Astrocyte (in vitro differentiated cells and primary cell): ENCODE measurements at regions not wholly inside any gene's neighbourhood (a gene's known extent, or its start where the extent isn't known, plus 50 kb on each side); places are given as distances from the start of the nearest gene placed in this dataset.

Source experiments
- EZH2 ChIP-seq: IDR thresholded peaks from 2 replicates; pipeline ENCODE4 v1.6.1; 2012; ENCODE audit warnings: mild to moderate bottlenecking, low read length, inconsistent platforms; ENCODE audit not compliant: insufficient read depth
- TF ChIP-seq, protein P1 (sequence below): IDR thresholded peaks from 2 replicates; pipeline ENCODE4 v1.5.1; 2011; ENCODE audit warnings: low read depth, mild to moderate bottlenecking, inconsistent platforms, low read length, moderate library complexity; ENCODE audit not compliant: insufficient read depth

DNA sequence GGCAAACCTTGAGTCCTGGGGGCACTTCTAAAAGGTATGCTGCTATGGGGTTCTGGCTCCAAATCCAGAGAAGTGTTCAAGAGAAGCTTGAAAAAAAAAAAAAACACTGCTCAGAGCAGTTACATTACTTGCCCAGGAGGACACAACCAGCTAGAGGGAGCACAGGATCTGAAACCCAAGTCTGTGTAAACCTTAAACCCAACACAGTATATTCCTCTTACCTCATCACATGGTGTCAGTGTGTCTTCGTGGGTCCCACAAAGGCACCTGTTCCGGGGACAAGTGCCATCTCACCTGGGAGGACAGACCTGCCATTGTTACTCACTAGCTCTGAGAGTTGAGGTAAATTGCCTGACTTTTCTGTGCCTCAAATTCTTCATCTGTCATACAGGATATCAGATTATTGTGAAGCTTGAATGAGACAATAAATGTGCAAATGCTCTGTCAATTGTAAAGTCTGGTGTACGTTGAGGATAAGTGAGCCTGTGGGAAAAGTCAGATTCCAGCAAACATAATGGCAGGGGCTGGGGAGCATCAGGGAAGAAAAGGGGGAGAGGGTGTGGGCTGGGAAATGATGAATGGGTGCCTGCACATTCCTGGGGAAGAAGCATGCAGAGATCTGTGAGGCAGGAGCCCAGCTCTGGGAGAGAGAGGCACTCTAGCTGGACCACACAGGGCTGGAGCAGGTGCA is 170.4 kb upstream of the ZC3H12A start:
- no peak for TF ChIP-seq EZH2
- TF ChIP-seq, protein P1, sequence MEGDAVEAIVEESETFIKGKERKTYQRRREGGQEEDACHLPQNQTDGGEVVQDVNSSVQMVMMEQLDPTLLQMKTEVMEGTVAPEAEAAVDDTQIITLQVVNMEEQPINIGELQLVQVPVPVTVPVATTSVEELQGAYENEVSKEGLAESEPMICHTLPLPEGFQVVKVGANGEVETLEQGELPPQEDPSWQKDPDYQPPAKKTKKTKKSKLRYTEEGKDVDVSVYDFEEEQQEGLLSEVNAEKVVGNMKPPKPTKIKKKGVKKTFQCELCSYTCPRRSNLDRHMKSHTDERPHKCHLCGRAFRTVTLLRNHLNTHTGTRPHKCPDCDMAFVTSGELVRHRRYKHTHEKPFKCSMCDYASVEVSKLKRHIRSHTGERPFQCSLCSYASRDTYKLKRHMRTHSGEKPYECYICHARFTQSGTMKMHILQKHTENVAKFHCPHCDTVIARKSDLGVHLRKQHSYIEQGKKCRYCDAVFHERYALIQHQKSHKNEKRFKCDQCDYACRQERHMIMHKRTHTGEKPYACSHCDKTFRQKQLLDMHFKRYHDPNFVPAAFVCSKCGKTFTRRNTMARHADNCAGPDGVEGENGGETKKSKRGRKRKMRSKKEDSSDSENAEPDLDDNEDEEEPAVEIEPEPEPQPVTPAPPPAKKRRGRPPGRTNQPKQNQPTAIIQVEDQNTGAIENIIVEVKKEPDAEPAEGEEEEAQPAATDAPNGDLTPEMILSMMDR: no peak
